ENCODE measurements at regions not wholly inside any gene's neighbourhood (a gene's known extent, or its start where the extent isn't known, plus 50 kb on each side); places are given as distances from the start of the nearest gene placed in this dataset.

- peaks cover 0 to 34% (median 18%) of the 10 kb centered on the region in 4 donors for H3K9me3 ChIP-seq
- H3K36me3 ChIP-seq, result no peaks in the 10 kb centered on the region
- no peaks in the 10 kb centered on the region for H3K27me3 ChIP-seq
- no peak overlapping the region for H3K4me3 ChIP-seq
- DNase-seq, result no peak
- H3K27ac ChIP-seq, result no peak overlapping the region
- no peak for TF ChIP-seq POLR2AphosphoS5 (IDR thresholded peaks at IDR 0.05)
- no peak for TF ChIP-seq POLR2A (IDR thresholded peaks at IDR 0.05)
- TF ChIP-seq CTCF (IDR thresholded peaks at IDR 0.05), result no peak
- TF ChIP-seq EP300 (IDR thresholded peaks at IDR 0.05), result no peak
- WGBS, 5 donors, result 72 to 83% (median 74%) methylated on average over 1 of the region's 1 CpG
- no peaks in the 10 kb centered on the region for H3K4me1 ChIP-seq
- intact Hi-C loops (cut with DNase I; ENCODE audit: low total_unique reads), result no loop called here
Observed at GRCh38 chr20:6311097-6311496, 188.3 kb upstream of the FERMT1 start.

- DNase-seq, result no peak
- no peaks in the 10 kb centered on the region for H3K9me3 ChIP-seq
- H3K27me3 ChIP-seq, result no peaks in the 10 kb centered on the region
- no peaks in the 10 kb centered on the region for H3K36me3 ChIP-seq
- H3K4me1 ChIP-seq, result no peaks in the 10 kb centered on the region
- no peak overlapping the region for H3K4me3 ChIP-seq
- intact Hi-C loops (cut with DNase I; ENCODE audit: low total_unique reads), result no loop called here
- TF ChIP-seq POLR2AphosphoS5 (IDR thresholded peaks at IDR 0.05) (no peak), CTCF (IDR thresholded peaks at IDR 0.05) (no peak), POLR2A (IDR thresholded peaks at IDR 0.05) (no peak), EP300 (IDR thresholded peaks at IDR 0.05) (no peak)
- H3K27ac ChIP-seq, result no peak overlapping the region
Observed at GRCh38 chr20:6305536-6305935, 182.7 kb upstream of the FERMT1 start.

GRCh38 chr20:6302041-6302440 lies 179.2 kb upstream of the FERMT1 start:
- H3K36me3 ChIP-seq, result no peaks in the 10 kb centered on the region
- H3K27ac ChIP-seq, result no peak overlapping the region
- no peaks in the 10 kb centered on the region for H3K9me3 ChIP-seq
- DNase-seq, result no peak
- H3K4me3 ChIP-seq, result no peak overlapping the region
- intact Hi-C loops (cut with DNase I; ENCODE audit: low total_unique reads), result no loop called here
- no peaks in the 10 kb centered on the region for H3K27me3 ChIP-seq
- H3K4me1 ChIP-seq, result no peaks in the 10 kb centered on the region
- WGBS, 5 donors, result 50 to 77% (median 65%) methylated on average over 3 of the region's 3 CpGs
- TF ChIP-seq POLR2AphosphoS5 (IDR thresholded peaks at IDR 0.05), result no peak
- TF ChIP-seq POLR2A (IDR thresholded peaks at IDR 0.05), result no peak
- no peak for TF ChIP-seq CTCF (IDR thresholded peaks at IDR 0.05)
- no peak for TF ChIP-seq EP300 (IDR thresholded peaks at IDR 0.05)

GRCh38 chr20:6299456-6299855 lies 176.6 kb upstream of the FERMT1 start:
- Histone ChIP-seq H3K4me3 (no peak overlapping the region), H3K4me1 (peaks cover 0 to 6% (median 0%) of the 10 kb centered on the region in 4 donors), H3K9me3 (no peaks in the 10 kb centered on the region), H3K27ac (no peak overlapping the region), H3K36me3 (no peaks in the 10 kb centered on the region), H3K27me3 (no peaks in the 10 kb centered on the region)
- 71 to 84% (median 77%) methylated on average over 2 of the region's 2 CpGs for WGBS, 5 donors
- TF ChIP-seq POLR2AphosphoS5 (IDR thresholded peaks at IDR 0.05) (no peak), EP300 (IDR thresholded peaks at IDR 0.05) (no peak), POLR2A (IDR thresholded peaks at IDR 0.05) (no peak), CTCF (IDR thresholded peaks at IDR 0.05) (no peak)
- no peak for DNase-seq
- intact Hi-C loops (cut with DNase I; ENCODE audit: low total_unique reads), result no loop called here
